ENCODE measurements at regions not wholly inside any gene's neighbourhood (a gene's known extent, or its start where the extent isn't known, plus 50 kb on each side); places are given as distances from the start of the nearest gene placed in this dataset.

- Mint-ChIP-seq H3K9me3 (ENCODE audit: unreplicated experiment) (no peaks in the 10 kb centered on the region), H3K27me3 (ENCODE audit: low read depth, unreplicated experiment) (no peaks in the 10 kb centered on the region), H3K4me3 (ENCODE audit: unreplicated experiment) (no peak overlapping the region), H3K27ac (ENCODE audit: unreplicated experiment) (no peak overlapping the region), H3K36me3 (ENCODE audit: low read depth, unreplicated experiment) (no peaks in the 10 kb centered on the region), H3K4me1 (ENCODE audit: low read depth, unreplicated experiment) (no peaks in the 10 kb centered on the region)
- Histone ChIP-seq H2AFZ (ENCODE audit: low read depth, low read length) (no peak overlapping the region), H3K27me3 (ENCODE audit: insufficient read depth, low read length) (peaks cover 4% of the 10 kb centered on the region), H3K79me2 (ENCODE audit: insufficient read depth, low read length) (no peaks in the 10 kb centered on the region), H3K4me1 (ENCODE audit: insufficient read depth, low read length) (no peaks in the 10 kb centered on the region), H4K20me1 (ENCODE audit: insufficient read depth, low read length) (no peaks in the 10 kb centered on the region), H3K36me3 (ENCODE audit: insufficient read depth, low read length) (no peaks in the 10 kb centered on the region), H3K4me2 (ENCODE audit: low read length) (no peak overlapping the region), H3K9ac (ENCODE audit: low read length) (no peak overlapping the region), H3K27ac (ENCODE audit: low read depth, low read length) (no peak overlapping the region), H3K4me3 (ENCODE audit: insufficient read depth, low read depth, low read length) (no peak overlapping the region), H3K9me3 (ENCODE audit: insufficient read depth, low read depth, low read length) (no peaks in the 10 kb centered on the region)
- DNase-seq (ENCODE audit: low read depth) (no peak), FAIRE-seq (no peak)
- TF ChIP-seq CTCF (IDR thresholded peaks at IDR 0.05; ENCODE audit: insufficient read depth, low read depth, low read length) (no peak), EZH2 (IDR thresholded peaks at IDR 0.05; ENCODE audit: insufficient read depth, low read length) (no peak)
These were observed 171.5 kb upstream of the GOLIM4 start for GRCh38 chr3:168267179-168267578.

GRCh38 chr3:168266335-168266734, 170.6 kb upstream of the GOLIM4 start:
- no peak overlapping the region for H3K4me2 ChIP-seq (ENCODE audit: low read length)
- Mint-ChIP-seq H3K4me1 (ENCODE audit: low read depth, unreplicated experiment) (no peaks in the 10 kb centered on the region), H3K36me3 (ENCODE audit: low read depth, unreplicated experiment) (no peaks in the 10 kb centered on the region), H3K9me3 (ENCODE audit: unreplicated experiment) (no peaks in the 10 kb centered on the region), H3K27me3 (ENCODE audit: low read depth, unreplicated experiment) (no peaks in the 10 kb centered on the region), H3K4me3 (ENCODE audit: unreplicated experiment) (no peak overlapping the region), H3K27ac (ENCODE audit: unreplicated experiment) (no peak overlapping the region)
- FAIRE-seq (no peak), DNase-seq (ENCODE audit: low read depth) (no peak)
- no peaks in the 10 kb centered on the region for H4K20me1 ChIP-seq (ENCODE audit: insufficient read depth, low read length)
- no peak overlapping the region for H3K4me3 ChIP-seq (ENCODE audit: insufficient read depth, low read depth, low read length)
- H3K9ac ChIP-seq (ENCODE audit: low read length), result no peak overlapping the region
- TF ChIP-seq CTCF (IDR thresholded peaks at IDR 0.05; ENCODE audit: insufficient read depth, low read depth, low read length) (no peak), EZH2 (IDR thresholded peaks at IDR 0.05; ENCODE audit: insufficient read depth, low read length) (no peak)
- H3K79me2 ChIP-seq (ENCODE audit: insufficient read depth, low read length), result no peaks in the 10 kb centered on the region
- peaks cover 4% of the 10 kb centered on the region for H3K27me3 ChIP-seq (ENCODE audit: insufficient read depth, low read length)
- no peaks in the 10 kb centered on the region for H3K4me1 ChIP-seq (ENCODE audit: insufficient read depth, low read length)
- H3K27ac ChIP-seq (ENCODE audit: low read depth, low read length), result no peak overlapping the region
- no peaks in the 10 kb centered on the region for H3K36me3 ChIP-seq (ENCODE audit: insufficient read depth, low read length)
- H3K9me3 ChIP-seq (ENCODE audit: insufficient read depth, low read depth, low read length), result no peaks in the 10 kb centered on the region
- H2AFZ ChIP-seq (ENCODE audit: low read depth, low read length), result no peak overlapping the region

- H3K27me3 ChIP-seq (ENCODE audit: insufficient read depth, low read length), result no peaks in the 10 kb centered on the region
- Mint-ChIP-seq H3K27me3 (ENCODE audit: low read depth, unreplicated experiment) (no peaks in the 10 kb centered on the region), H3K9me3 (ENCODE audit: unreplicated experiment) (no peaks in the 10 kb centered on the region), H3K36me3 (ENCODE audit: low read depth, unreplicated experiment) (no peaks in the 10 kb centered on the region), H3K27ac (ENCODE audit: unreplicated experiment) (no peak overlapping the region), H3K4me3 (ENCODE audit: unreplicated experiment) (no peak overlapping the region), H3K4me1 (ENCODE audit: low read depth, unreplicated experiment) (no peaks in the 10 kb centered on the region)
- H3K4me3 ChIP-seq (ENCODE audit: insufficient read depth, low read depth, low read length), result no peak overlapping the region
- H3K9me3 ChIP-seq (ENCODE audit: insufficient read depth, low read depth, low read length), result no peaks in the 10 kb centered on the region
- no peak overlapping the region for H3K9ac ChIP-seq (ENCODE audit: low read length)
- no peak overlapping the region for H3K27ac ChIP-seq (ENCODE audit: low read depth, low read length)
- no peaks in the 10 kb centered on the region for H4K20me1 ChIP-seq (ENCODE audit: insufficient read depth, low read length)
- no peak overlapping the region for H3K4me2 ChIP-seq (ENCODE audit: low read length)
- H3K79me2 ChIP-seq (ENCODE audit: insufficient read depth, low read length), result no peaks in the 10 kb centered on the region
- FAIRE-seq (no peak), DNase-seq (ENCODE audit: low read depth) (no peak)
- no peaks in the 10 kb centered on the region for H3K36me3 ChIP-seq (ENCODE audit: insufficient read depth, low read length)
- TF ChIP-seq CTCF (IDR thresholded peaks at IDR 0.05; ENCODE audit: insufficient read depth, low read depth, low read length), result no peak
- no peak for TF ChIP-seq EZH2 (IDR thresholded peaks at IDR 0.05; ENCODE audit: insufficient read depth, low read length)
- no peaks in the 10 kb centered on the region for H3K4me1 ChIP-seq (ENCODE audit: insufficient read depth, low read length)
- H2AFZ ChIP-seq (ENCODE audit: low read depth, low read length), result no peak overlapping the region
These were observed 167.2 kb upstream of the GOLIM4 start for GRCh38 chr3:168262887-168263286.
